GM12878 (cell line): ENCODE measurements at regions not wholly inside any gene's neighbourhood (a gene's known extent, or its start where the extent isn't known, plus 50 kb on each side); places are given as distances from the start of the nearest gene placed in this dataset.

Source experiments
- ATAC-seq: fragments of 200-7000 bp; cut with Tn5 transposase; 3 replicates; pipeline ENCODE4 v1.9.1; 2020; ENCODE audit warnings: mild to moderate bottlenecking, moderate library complexity
- BruUV-seq: library from RNA; stranded (reverse); fragments of 400-500 nt; replicated peaks from 2 replicates; lab custom pipeline; 2021; lab: Mats Ljungman, UMichigan
- CTCF ChIA-PET: fragments of 300-600 bp; sonication (Branson Sonifier 250); formaldehyde crosslinking; extraction: SDS; loops from one replicate; lab custom pipeline; 2021; ENCODE audit warnings: inconsistent platforms; lab: Yijun Ruan, JAX
- POLR2A ChIA-PET: fragments of 350-600 bp; formaldehyde crosslinking; extraction: SDS; loops from one replicate; lab custom pipeline; 2021; ENCODE audit warnings: inconsistent platforms; lab: Charles Lee
- RAD21 ChIA-PET: fragments of 300-600 bp; sonication (Branson Sonifier 250); formaldehyde crosslinking; loops from one replicate; lab custom pipeline; 2023; ENCODE audit warnings: antibody characterized with exemption; ENCODE audit not compliant: unreplicated experiment; lab: Charles Lee
- SMC1A ChIA-PET: fragments of 300-600 bp; sonication (Branson Sonifier 250); formaldehyde crosslinking; loops from one replicate; lab custom pipeline; 2023; ENCODE audit not compliant: unreplicated experiment, uncharacterized antibody; lab: Charles Lee
- DNase-seq: peaks from one replicate; pipeline ENCODE4 v3.0.0-alpha.2; 2011; ENCODE audit warnings: low read depth, low spot score
- FAIRE-seq: peaks from 3 replicates; lab custom pipeline; 2011; peaks lifted over from hg19 to GRCh38; lab: Jason Lieb, UNC
- H2AFZ ChIP-seq: 2 replicates; pipeline ENCODE4 v1.6.0; 2011; ENCODE audit warnings: low read depth, low read length, control low read depth; ENCODE audit not compliant: control insufficient read depth
- H3K27ac ChIP-seq: 2 replicates; pipeline ENCODE4 v1.5.1; 2011; ENCODE audit warnings: control low read depth; ENCODE audit not compliant: control insufficient read depth, insufficient read depth
- H3K27me3 ChIP-seq, 2 experiments: replicated peaks in 1 of 2; 2 replicates each; pipeline versions ENCODE4 v1.6.0 to v1.6.1; 2011; ENCODE audit warnings: low read length in 1 of 2; ENCODE audit not compliant: control insufficient read depth in 2 of 2, insufficient read depth in 2 of 2
- H3K36me3 ChIP-seq, 2 experiments: 2 replicates each; pipeline ENCODE4 v1.5.1; 2011; ENCODE audit warnings: low read length in 1 of 2; ENCODE audit not compliant: control insufficient read depth in 2 of 2, insufficient read depth in 2 of 2
- H3K4me1 ChIP-seq: 2 replicates; pipeline ENCODE4 v1.6.1; 2011; ENCODE audit warnings: mild to moderate bottlenecking, low read length, moderate library complexity, mixed read lengths; ENCODE audit not compliant: control insufficient read depth, insufficient read depth
- H3K4me2 ChIP-seq: 2 replicates; pipeline ENCODE4 v1.6.0; 2011; ENCODE audit warnings: control low read depth; ENCODE audit not compliant: control insufficient read depth, insufficient read depth
- H3K4me3 ChIP-seq: fragments of 200-600 bp; sonication (generic); 2 replicates; pipeline ENCODE4 v1.5.1; 2016
- H3K79me2 ChIP-seq: 2 replicates; pipeline ENCODE4 v1.6.0; 2011; ENCODE audit warnings: low read length; ENCODE audit not compliant: control insufficient read depth, insufficient read depth
- H3K9ac ChIP-seq: 2 replicates; pipeline ENCODE4 v1.8.0; 2011; ENCODE audit warnings: low read length, control low read depth, mixed read lengths; ENCODE audit not compliant: control insufficient read depth, insufficient read depth
- H3K9me3 ChIP-seq: replicated peaks from 3 replicates; pipeline ENCODE4 v1.5.1; 2011; ENCODE audit warnings: mild to moderate bottlenecking, low read length; ENCODE audit not compliant: control insufficient read depth, insufficient read depth
- H4K20me1 ChIP-seq: 2 replicates; pipeline ENCODE4 v1.6.0; 2011; ENCODE audit not compliant: control insufficient read depth, insufficient read depth
- ASH2L ChIP-seq: fragments of 300-600, 200-600 bp; sonication (generic); IDR thresholded peaks from 2 replicates; pipeline ENCODE4 v1.6.1; 2017; ENCODE audit warnings: low read depth, mild to moderate bottlenecking, borderline replicate concordance
- ATF7 ChIP-seq: fragments of 450-650 bp; IDR thresholded peaks from 2 replicates; pipeline ENCODE4 v1.6.1; 2016; ENCODE audit warnings: low read depth, mild to moderate bottlenecking
- BACH1 ChIP-seq: fragments of 450-650 bp; IDR thresholded peaks from 2 replicates; pipeline ENCODE4 v1.6.1; 2017; ENCODE audit warnings: mild to moderate bottlenecking, borderline replicate concordance
- FOXM1 ChIP-seq: IDR thresholded peaks from 2 replicates; pipeline ENCODE4 v1.6.1; 2012; ENCODE audit warnings: low read depth, mild to moderate bottlenecking, inconsistent platforms, low read length, moderate library complexity
- GATAD2B ChIP-seq: fragments of 450-650 bp; conservative IDR thresholded peaks from 2 replicates; pipeline ENCODE4 v1.6.1; 2017; ENCODE audit warnings: low read depth, mild to moderate bottlenecking, moderate library complexity
- HDAC2 ChIP-seq: fragments of 200-600 bp; sonication (generic); IDR thresholded peaks from 2 replicates; pipeline ENCODE4 v1.6.1; 2017
- KDM1A ChIP-seq: fragments of 200-600 bp; sonication (generic); IDR thresholded peaks from 2 replicates; pipeline ENCODE4 v1.6.1; 2016; ENCODE audit warnings: borderline replicate concordance
- LARP7 ChIP-seq: fragments of 450-650 bp; IDR thresholded peaks from 2 replicates; pipeline ENCODE4 v1.6.1; 2017; ENCODE audit warnings: mild to moderate bottlenecking
- MTA2 ChIP-seq: fragments of 450-650 bp; IDR thresholded peaks from 2 replicates; pipeline ENCODE4 v1.6.1; 2016; ENCODE audit warnings: low read depth, mild to moderate bottlenecking, moderate library complexity
- NBN ChIP-seq: fragments of 450-650 bp; IDR thresholded peaks from 2 replicates; pipeline ENCODE4 v1.6.1; 2016
- NFIC ChIP-seq: IDR thresholded peaks from 2 replicates; pipeline ENCODE4 v1.6.1; 2012; ENCODE audit warnings: low read depth, mild to moderate bottlenecking, inconsistent platforms, low read length, moderate library complexity
- PBX3 ChIP-seq: IDR thresholded peaks from 2 replicates; pipeline ENCODE4 v1.6.1; 2011; ENCODE audit warnings: mild to moderate bottlenecking, low read depth, low read length, moderate library complexity; ENCODE audit not compliant: insufficient replicate concordance
- PKNOX1 ChIP-seq: fragments of 450-650 bp; IDR thresholded peaks from 2 replicates; pipeline ENCODE4 v1.6.1; 2016; ENCODE audit warnings: mild to moderate bottlenecking
- PML ChIP-seq: IDR thresholded peaks from 2 replicates; pipeline ENCODE4 v1.6.1; 2012; ENCODE audit warnings: low read length, inconsistent platforms
- SMC3 ChIP-seq: IDR thresholded peaks from 2 replicates; pipeline ENCODE4 v1.6.1; 2011; ENCODE audit warnings: low read length, improper control_type of control experiment, borderline replicate concordance
- SREBF1 ChIP-seq: IDR thresholded peaks from 2 replicates; pipeline ENCODE4 v1.6.1; 2012; ENCODE audit warnings: mild to moderate bottlenecking, low read length
- STAT1 ChIP-seq: fragments of 450-650 bp; conservative IDR thresholded peaks from 2 replicates; pipeline ENCODE4 v1.6.1; 2014; ENCODE audit warnings: antibody characterized with exemption, mild to moderate bottlenecking
- TAF1 ChIP-seq: IDR thresholded peaks from 2 replicates; pipeline ENCODE4 v1.6.1; 2011; ENCODE audit warnings: mild to moderate bottlenecking, low read depth, low read length, borderline replicate concordance
- WRNIP1 ChIP-seq: IDR thresholded peaks from 2 replicates; pipeline ENCODE4 v1.6.1; 2011; ENCODE audit warnings: low read depth, low read length, improper control_type of control experiment, borderline replicate concordance
- ZNF592 ChIP-seq: fragments of 450-650 bp; IDR thresholded peaks from 2 replicates; pipeline ENCODE4 v1.6.1; 2017; ENCODE audit warnings: mild to moderate bottlenecking, moderate library complexity
- WGBS: methylation state at CpG from one replicate; pipeline ENCODE4 v1.1.6; 2016; ENCODE audit warnings: low lambda C conversion rate; ENCODE audit not compliant: insufficient replicate concordance, insufficient coverage; ENCODE audit errors: missing lambda C conversion rate; 5-methylcytosine and 5-hydroxymethylcytosine counted together
- in situ Hi-C: fragments of 300-500 bp; cut with MboI; formaldehyde crosslinking; loops from 9 replicates; pipeline ENCODE4 v1.14.3; 2018; ENCODE audit warnings: mixed read lengths
- intact Hi-C: fragments of 100-400 bp; cut with micrococcal nuclease; formaldehyde crosslinking; loops from one replicate; pipeline ENCODE4 v1.14.2; 2022; ENCODE audit not compliant: unreplicated experiment

- H3K4me3 ChIP-seq, result no peak overlapping the region
- H3K9me3 ChIP-seq, result no peaks in the 10 kb centered on the region
- no peaks in the 10 kb centered on the region for H3K27me3 ChIP-seq
- H3K9ac ChIP-seq, result no peak overlapping the region
- ChIA-PET POLR2A (no interaction called here), CTCF (no interaction called here), RAD21 (no interaction called here), SMC1A (no interaction called here)
- no peaks in the 10 kb centered on the region for H3K36me3 ChIP-seq
- H2AFZ ChIP-seq, result no peak overlapping the region
- H3K4me2 ChIP-seq, result no peak overlapping the region
- BruUV-seq, result no TSS peak
- WGBS, result 11% methylated on average over 12 of the region's 12 CpGs
- no peaks in the 10 kb centered on the region for H3K4me1 ChIP-seq
- DNase-seq (no peak), ATAC-seq (no peak), FAIRE-seq (no peak)
- H3K79me2 ChIP-seq, result no peaks in the 10 kb centered on the region
- TF ChIP-seq WRNIP1, result no peak
- no peak for TF ChIP-seq SREBF1
- TF ChIP-seq PBX3, result no peak
- no peak for TF ChIP-seq NBN
- TF ChIP-seq SMC3, result no peak
- no peak for TF ChIP-seq TAF1
- no peak for TF ChIP-seq PML
- TF ChIP-seq LARP7, result no peak
- TF ChIP-seq MTA2, result no peak
- no peak for TF ChIP-seq NFIC
- no peak for TF ChIP-seq KDM1A
- no peak for TF ChIP-seq GATAD2B
- no peak for TF ChIP-seq PKNOX1
- TF ChIP-seq STAT1, result no peak
- TF ChIP-seq BACH1, result no peak
- no peak for TF ChIP-seq HDAC2
- TF ChIP-seq ASH2L, result no peak
- no peak for TF ChIP-seq FOXM1
- no peak for TF ChIP-seq ZNF592
- no peak for TF ChIP-seq ATF7
- H4K20me1 ChIP-seq, result no peaks in the 10 kb centered on the region
- intact Hi-C loops, result no loop called here
- no peak overlapping the region for H3K27ac ChIP-seq
- in situ Hi-C loops, result no loop called here
These were observed 625.9 kb upstream of the EPHA7 start for GRCh38 chr6:94045099-94045829.
